ENCODE measurements at regions not wholly inside any gene's neighbourhood (a gene's known extent, or its start where the extent isn't known, plus 50 kb on each side); places are given as distances from the start of the nearest gene placed in this dataset.

- no peak for DNase-seq
Observed at GRCh38 chr14:54322701-54323337, 74.0 kb upstream of the CDKN3 start.

GRCh38 chr14:54325766-54326165, 71.0 kb upstream of the CDKN3 start:
- DNase-seq: no peak

GRCh38 chr14:54329082-54329695, 67.6 kb upstream of the CDKN3 start:
- no peak for DNase-seq

- no peak for DNase-seq
Observed at GRCh38 chr14:54330876-54331275, 65.9 kb upstream of the CDKN3 start.

GRCh38 chr14:54331516-54331915, 65.3 kb upstream of the CDKN3 start:
- DNase-seq: no peak

- DNase-seq: no peak
Observed at GRCh38 chr14:54332490-54332889, 64.3 kb upstream of the CDKN3 start.

GRCh38 chr14:54333511-54333910, 63.3 kb upstream of the CDKN3 start:
- DNase-seq: no peak

GRCh38 chr14:54335569-54336155, 61.1 kb upstream of the CDKN3 start:
- DNase-seq: no peak

- no peak for DNase-seq
Observed at GRCh38 chr14:54337314-54337713, 59.5 kb upstream of the CDKN3 start.

- DNase-seq: no peak
Observed at GRCh38 chr14:54338696-54339317, 58.0 kb upstream of the CDKN3 start.

GRCh38 chr14:54339771-54340170, 57.0 kb upstream of the CDKN3 start:
- DNase-seq: no peak

GRCh38 chr14:54342806-54343205, 54.0 kb upstream of the CDKN3 start:
- no peak for DNase-seq

GRCh38 chr14:54343272-54344121, 53.3 kb upstream of the CDKN3 start:
- DNase-seq: no peak

- no peak for DNase-seq
Observed at GRCh38 chr14:54344445-54344844, 52.4 kb upstream of the CDKN3 start.

- DNase-seq: no peak
Observed at GRCh38 chr14:54346257-54346656, 50.5 kb upstream of the CDKN3 start.
